ENCODE measurements at regions not wholly inside any gene's neighbourhood (a gene's known extent, or its start where the extent isn't known, plus 50 kb on each side); places are given as distances from the start of the nearest gene placed in this dataset.

- DNase-seq (no peak), ATAC-seq (no peak)
- H3K9me3 Mint-ChIP-seq (ENCODE audit: low read depth), result no peaks in the 10 kb centered on the region
- no peaks in the 10 kb centered on the region for H3K36me3 Mint-ChIP-seq
- H3K4me1 Mint-ChIP-seq, result no peaks in the 10 kb centered on the region
- no peak overlapping the region for H3K27ac Mint-ChIP-seq
- CTCF ChIA-PET, result interaction anchor here (0.7 kb wide), 1 partner anchor 461 kb away, joined by 4 read pairs; no protein-coding TSS in a partner anchor
- H3K4me3 Mint-ChIP-seq, result no peak overlapping the region
- peaks cover 3% of the 10 kb centered on the region for H3K27me3 Mint-ChIP-seq
Measured at GRCh38 chr6:40298207-40298606, 289.0 kb downstream of the LRFN2 start.

- Mint-ChIP-seq H3K27ac (no peak overlapping the region), H3K27me3 (peaks cover 6% of the 10 kb centered on the region), H3K9me3 (ENCODE audit: low read depth) (no peaks in the 10 kb centered on the region), H3K4me1 (no peaks in the 10 kb centered on the region), H3K36me3 (no peaks in the 10 kb centered on the region), H3K4me3 (no peak overlapping the region)
- CTCF ChIA-PET, result no interaction called here
- DNase-seq (no peak), ATAC-seq (no peak)
Measured at GRCh38 chr6:40295251-40295950, 291.8 kb downstream of the LRFN2 start.

GRCh38 chr6:40293460-40294185 is 293.5 kb downstream of the LRFN2 start:
- Mint-ChIP-seq H3K27ac (no peak overlapping the region), H3K9me3 (ENCODE audit: low read depth) (no peaks in the 10 kb centered on the region), H3K27me3 (peaks cover 9% of the 10 kb centered on the region), H3K4me1 (no peaks in the 10 kb centered on the region), H3K4me3 (no peak overlapping the region), H3K36me3 (no peaks in the 10 kb centered on the region)
- no peak for DNase-seq
- CTCF ChIA-PET, result no interaction called here
- ATAC-seq, result no peak

GRCh38 chr6:40293060-40293459 is 294.1 kb downstream of the LRFN2 start:
- CTCF ChIA-PET, result no interaction called here
- Mint-ChIP-seq H3K9me3 (ENCODE audit: low read depth) (no peaks in the 10 kb centered on the region), H3K27me3 (peaks cover 9% of the 10 kb centered on the region), H3K27ac (no peak overlapping the region), H3K4me1 (no peaks in the 10 kb centered on the region), H3K4me3 (no peak overlapping the region), H3K36me3 (no peaks in the 10 kb centered on the region)
- no peak for ATAC-seq
- no peak for DNase-seq

- CTCF ChIA-PET, result interaction anchor here (0.6 kb wide), 1 partner anchor 12 kb away, joined by 3 read pairs; no protein-coding TSS in a partner anchor
- ATAC-seq (no peak), DNase-seq (no peak)
- Mint-ChIP-seq H3K4me3 (no peak overlapping the region), H3K9me3 (ENCODE audit: low read depth) (no peaks in the 10 kb centered on the region), H3K27me3 (peaks cover 26% of the 10 kb centered on the region), H3K4me1 (no peaks in the 10 kb centered on the region), H3K36me3 (no peaks in the 10 kb centered on the region), H3K27ac (no peak overlapping the region)
Measured at GRCh38 chr6:40290816-40291215, 296.3 kb downstream of the LRFN2 start.

- H3K4me1 Mint-ChIP-seq, result no peaks in the 10 kb centered on the region
- H3K4me3 Mint-ChIP-seq, result no peak overlapping the region
- no peaks in the 10 kb centered on the region for H3K36me3 Mint-ChIP-seq
- ATAC-seq (no peak), DNase-seq (no peak)
- H3K27me3 Mint-ChIP-seq, result peaks cover 34% of the 10 kb centered on the region
- H3K9me3 Mint-ChIP-seq (ENCODE audit: low read depth), result no peaks in the 10 kb centered on the region
- H3K27ac Mint-ChIP-seq, result no peak overlapping the region
- CTCF ChIA-PET, result no interaction called here
Measured at GRCh38 chr6:40288919-40289318, 298.2 kb downstream of the LRFN2 start.

GRCh38 chr6:40287296-40287850 is 299.8 kb downstream of the LRFN2 start:
- H3K9me3 Mint-ChIP-seq (ENCODE audit: low read depth), result no peaks in the 10 kb centered on the region
- no peak overlapping the region for H3K27ac Mint-ChIP-seq
- H3K27me3 Mint-ChIP-seq, result peaks cover 30% of the 10 kb centered on the region
- H3K36me3 Mint-ChIP-seq, result no peaks in the 10 kb centered on the region
- H3K4me1 Mint-ChIP-seq, result no peaks in the 10 kb centered on the region
- ATAC-seq (no peak), DNase-seq (no peak)
- H3K4me3 Mint-ChIP-seq, result no peak overlapping the region
- CTCF ChIA-PET, result no interaction called here

GRCh38 chr6:40286721-40287120 is 300.4 kb downstream of the LRFN2 start:
- DNase-seq, result no peak
- CTCF ChIA-PET, result no interaction called here
- no peak for ATAC-seq
- Mint-ChIP-seq H3K36me3 (no peaks in the 10 kb centered on the region), H3K4me1 (no peaks in the 10 kb centered on the region), H3K27me3 (peaks cover 30% of the 10 kb centered on the region), H3K27ac (no peak overlapping the region), H3K4me3 (no peak overlapping the region), H3K9me3 (ENCODE audit: low read depth) (no peaks in the 10 kb centered on the region)

GRCh38 chr6:40285996-40286395 is 301.2 kb downstream of the LRFN2 start:
- Mint-ChIP-seq H3K4me1 (no peaks in the 10 kb centered on the region), H3K4me3 (no peak overlapping the region), H3K27me3 (peaks cover 28% of the 10 kb centered on the region), H3K27ac (no peak overlapping the region), H3K36me3 (no peaks in the 10 kb centered on the region), H3K9me3 (ENCODE audit: low read depth) (no peaks in the 10 kb centered on the region)
- ATAC-seq, result no peak
- CTCF ChIA-PET, result no interaction called here
- no peak for DNase-seq

- DNase-seq (no peak), ATAC-seq (no peak)
- Mint-ChIP-seq H3K9me3 (ENCODE audit: low read depth) (no peaks in the 10 kb centered on the region), H3K27me3 (peaks cover 27% of the 10 kb centered on the region), H3K4me3 (no peak overlapping the region), H3K4me1 (no peaks in the 10 kb centered on the region), H3K27ac (no peak overlapping the region), H3K36me3 (no peaks in the 10 kb centered on the region)
- CTCF ChIA-PET, result no interaction called here
Measured at GRCh38 chr6:40285535-40285934, 301.6 kb downstream of the LRFN2 start.

GRCh38 chr6:40282986-40283385 is 304.2 kb downstream of the LRFN2 start:
- no peak for DNase-seq

GRCh38 chr6:40281402-40281801 is 305.8 kb downstream of the LRFN2 start:
- H3K27ac Mint-ChIP-seq, result no peak overlapping the region
- no peaks in the 10 kb centered on the region for H3K36me3 Mint-ChIP-seq
- H3K27me3 Mint-ChIP-seq, result peaks cover 13% of the 10 kb centered on the region
- ATAC-seq, result no peak
- H3K4me3 Mint-ChIP-seq, result no peak overlapping the region
- CTCF ChIA-PET, result no interaction called here
- no peaks in the 10 kb centered on the region for H3K9me3 Mint-ChIP-seq (ENCODE audit: low read depth)
- no peaks in the 10 kb centered on the region for H3K4me1 Mint-ChIP-seq
- DNase-seq, result no peak

More at GRCh38 chr6:40282986-40283385, 304.2 kb downstream of the LRFN2 start:
- no peak for ATAC-seq
- no peak overlapping the region for H3K4me3 Mint-ChIP-seq
- H3K27me3 Mint-ChIP-seq, result peaks cover 24% of the 10 kb centered on the region
- no peak overlapping the region for H3K27ac Mint-ChIP-seq
- no peaks in the 10 kb centered on the region for H3K9me3 Mint-ChIP-seq (ENCODE audit: low read depth)
- H3K4me1 Mint-ChIP-seq, result no peaks in the 10 kb centered on the region
- no peaks in the 10 kb centered on the region for H3K36me3 Mint-ChIP-seq
- CTCF ChIA-PET, result no interaction called here

GRCh38 chr6:40280231-40280630 is 306.9 kb downstream of the LRFN2 start:
- Mint-ChIP-seq H3K4me3 (no peak overlapping the region), H3K27me3 (peaks cover 3% of the 10 kb centered on the region), H3K36me3 (no peaks in the 10 kb centered on the region), H3K9me3 (ENCODE audit: low read depth) (no peaks in the 10 kb centered on the region), H3K27ac (no peak overlapping the region), H3K4me1 (no peaks in the 10 kb centered on the region)
- DNase-seq (no peak), ATAC-seq (no peak)
- CTCF ChIA-PET, result no interaction called here

GRCh38 chr6:40276141-40276540 is 311.0 kb downstream of the LRFN2 start:
- Mint-ChIP-seq H3K36me3 (no peaks in the 10 kb centered on the region), H3K4me1 (no peaks in the 10 kb centered on the region), H3K27me3 (peaks cover 2% of the 10 kb centered on the region), H3K4me3 (no peak overlapping the region), H3K27ac (no peak overlapping the region), H3K9me3 (ENCODE audit: low read depth) (no peaks in the 10 kb centered on the region)
- DNase-seq (no peak), ATAC-seq (no peak)
- CTCF ChIA-PET, result no interaction called here

All from activated CD8-positive, alpha-beta memory T cell treated with anti-CD3 and anti-CD28 coated beads, Interleukin-2, amount 10 ng/mL, durations not matched to agents 7 days and 5 days (primary cell).